ENCODE measurements at regions not wholly inside any gene's neighbourhood (a gene's known extent, or its start where the extent isn't known, plus 50 kb on each side); places are given as distances from the start of the nearest gene placed in this dataset.

GRCh38 chr5:153390569-153390968, 99.9 kb upstream of the GRIA1 start:
- TF ChIP-seq CTCF (IDR thresholded peaks at IDR 0.05), result no peak
- TF ChIP-seq PBX3 (IDR thresholded peaks at IDR 0.05), result no peak
- no peak for TF ChIP-seq RFX5 (IDR thresholded peaks at IDR 0.05)
- TF ChIP-seq POLR2A (IDR thresholded peaks at IDR 0.05; ENCODE audit: low read length), result no peak
- TF ChIP-seq POLR2AphosphoS2 (conservative IDR thresholded peaks at IDR 0.05; ENCODE audit: low read length), result no peak
- no peak for TF ChIP-seq MAX (IDR thresholded peaks at IDR 0.05)
- no peak for TF ChIP-seq RARB (CRISPR knock-in tag; IDR thresholded peaks at IDR 0.05)
- no peak for TF ChIP-seq NFE2L2 (conservative IDR thresholded peaks at IDR 0.05; ENCODE audit: low read length)
- no peak for TF ChIP-seq USF2 (IDR thresholded peaks at IDR 0.05)
- TF ChIP-seq ATOH8 (CRISPR knock-in tag; IDR thresholded peaks at IDR 0.05; ENCODE audit: low read depth), result no peak
- TF ChIP-seq RAD21 (conservative IDR thresholded peaks at IDR 0.05 in 1 of 2, IDR thresholded peaks at IDR 0.05 in 1 of 2), result no peak
- TF ChIP-seq ESRRA (IDR thresholded peaks at IDR 0.05; ENCODE audit: borderline replicate concordance, low read length), result no peak
